Right lobe of liver (tissue), 6 donors: ENCODE measurements at regions not wholly inside any gene's neighbourhood (a gene's known extent, or its start where the extent isn't known, plus 50 kb on each side); places are given as distances from the start of the nearest gene placed in this dataset.

Experiments used
- ATAC-seq, 4 donors: fragments of 200-7000 bp; cut with Tn5 transposase; one replicate each; pipeline ENCODE4 v1.9.1; 2020; ENCODE audit warnings: mild to moderate bottlenecking in 4 of 4, moderate library complexity in 4 of 4
- DNase-seq, 3 donors: peaks; one replicate each; pipeline ENCODE4 v3.0.0-alpha.2; 2020
- H3K27ac ChIP-seq, 3 donors: fragments of 200-600 bp; one replicate each; pipeline ENCODE4 v1.8.0; 2022
- H3K27me3 ChIP-seq, 2 donors: fragments of 200-600 bp; one replicate each; pipeline ENCODE4 v1.8.0; 2022
- H3K36me3 ChIP-seq, 4 donors: fragments of 200-600 bp; sonication (generic) in 1 of 4; one replicate each; pipeline versions ENCODE4 v1.5.1 to v1.8.0; 2017 to 2022; ENCODE audit warnings: control low read depth in 1 of 4
- H3K4me1 ChIP-seq, 4 donors: fragments of 200-600 bp; sonication (generic) in 1 of 4; one replicate each; pipeline versions ENCODE4 v1.5.1 to v1.8.0; 2017 to 2022; ENCODE audit warnings: control low read depth in 1 of 4
- H3K4me3 ChIP-seq, 3 donors: fragments of 200-600 bp; one replicate each; pipeline ENCODE4 v1.8.0; 2022
- H3K9me3 ChIP-seq, 4 donors: fragments of 200-600 bp; sonication (generic) in 1 of 4; one replicate each; pipeline versions ENCODE4 v1.5.1 to v1.8.0; 2017 to 2022; ENCODE audit warnings: control low read depth in 1 of 4
- POLR2A ChIP-seq: fragments of 450-650 bp; IDR thresholded peaks from one replicate; pipeline ENCODE4 v1.6.1; 2017; ENCODE audit warnings: antibody characterized with exemption, mild to moderate bottlenecking
- WGBS: methylation state at CpG from one replicate; pipeline ENCODE4 v1.1.6; 2018; ENCODE audit warnings: low coverage, low lambda C conversion rate; ENCODE audit not compliant: insufficient coverage; ENCODE audit errors: missing lambda C conversion rate; 5-methylcytosine and 5-hydroxymethylcytosine counted together
- intact Hi-C, 2 donors: fragments of 100-400 bp; cut with DNase I; formaldehyde crosslinking; loops; one replicate each; pipeline versions ENCODE4 v1.11.2 to v1.14.1; 2022
- TF ChIP-seq, protein P1 (sequence below), 4 donors: fragments of 200-600 bp in 3 of 4; fragments of 450-650 bp in 1 of 4; IDR thresholded peaks; one replicate each; pipeline versions ENCODE4 v1.5.1 to v1.8.0; 2016 to 2022; ENCODE audit warnings: antibody characterized with exemption in 4 of 4, mild to moderate bottlenecking in 2 of 4
- donor health status: DM: no; HTN: yes; CAD: no.
- donor health status: DM: no; HTN: no; CAD: no.
- donor health status: DM: no; HTN: no; CAD: no.
- donor health status: DM: no; HTN: yes; CAD: no.
- donor health status: DM: no; HTN: yes; CAD: no.

DNA sequence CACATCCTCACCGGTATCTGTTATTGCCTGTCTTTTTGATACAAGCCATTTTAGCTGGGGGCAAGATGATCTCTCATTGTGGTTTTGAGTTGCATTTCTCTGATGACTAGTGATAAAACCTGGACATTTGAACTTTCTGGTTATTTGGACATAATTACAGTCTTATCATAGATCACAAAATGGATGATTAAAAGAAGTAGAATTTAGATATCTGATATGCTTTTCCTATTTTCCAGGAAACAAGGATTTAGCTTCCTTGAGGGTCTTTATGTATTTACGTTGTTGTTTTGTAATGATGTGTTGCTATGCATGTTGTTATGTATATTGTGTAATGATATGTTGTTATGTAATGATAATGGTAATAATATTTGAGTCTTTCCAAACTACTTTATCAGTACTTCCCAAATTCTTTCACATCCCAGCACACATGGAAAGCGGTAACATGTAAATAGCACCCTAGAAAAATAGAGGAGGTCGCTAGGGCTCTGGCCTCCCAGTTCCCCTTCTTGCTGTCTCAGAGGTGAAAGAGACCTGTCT is 53.8 kb downstream of the GJD2 start:
- H3K4me3 ChIP-seq: no peak overlapping the region

DNA sequence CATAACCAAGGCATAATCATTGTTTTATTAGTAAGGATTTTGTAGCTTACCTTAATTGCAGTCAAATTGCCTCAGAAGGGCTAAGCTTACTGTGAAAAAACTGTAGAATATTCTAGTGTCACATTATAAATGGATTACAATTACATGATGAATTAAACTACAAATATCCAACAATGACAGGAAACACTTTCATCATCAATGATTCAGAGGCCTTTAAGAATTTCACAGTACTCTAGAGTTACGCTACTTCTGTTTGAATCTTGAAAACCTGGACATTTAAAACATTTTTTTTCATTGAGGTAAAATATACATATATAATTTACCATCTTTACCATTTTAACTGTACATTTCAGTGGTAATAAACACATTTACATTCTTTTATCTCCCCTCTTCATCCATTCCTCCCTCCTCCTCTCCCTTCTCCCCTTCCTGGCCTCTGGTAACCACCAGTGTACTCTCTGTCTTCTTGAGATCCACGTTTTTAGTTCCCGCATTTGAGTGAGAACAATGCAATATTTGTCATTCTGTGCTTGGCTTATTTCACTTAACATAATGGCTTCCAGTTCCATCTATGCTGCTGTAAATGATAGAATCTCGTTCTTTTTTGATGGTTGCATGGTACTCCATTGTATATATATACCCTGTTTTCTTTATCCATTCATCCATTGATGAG is 54.7 kb downstream of the GJD2 start:
- H3K4me1 ChIP-seq: no peaks in the 10 kb centered on the region
- no peak overlapping the region for H3K27ac ChIP-seq
- no peak overlapping the region for H3K4me3 ChIP-seq
- TF ChIP-seq, protein P1, sequence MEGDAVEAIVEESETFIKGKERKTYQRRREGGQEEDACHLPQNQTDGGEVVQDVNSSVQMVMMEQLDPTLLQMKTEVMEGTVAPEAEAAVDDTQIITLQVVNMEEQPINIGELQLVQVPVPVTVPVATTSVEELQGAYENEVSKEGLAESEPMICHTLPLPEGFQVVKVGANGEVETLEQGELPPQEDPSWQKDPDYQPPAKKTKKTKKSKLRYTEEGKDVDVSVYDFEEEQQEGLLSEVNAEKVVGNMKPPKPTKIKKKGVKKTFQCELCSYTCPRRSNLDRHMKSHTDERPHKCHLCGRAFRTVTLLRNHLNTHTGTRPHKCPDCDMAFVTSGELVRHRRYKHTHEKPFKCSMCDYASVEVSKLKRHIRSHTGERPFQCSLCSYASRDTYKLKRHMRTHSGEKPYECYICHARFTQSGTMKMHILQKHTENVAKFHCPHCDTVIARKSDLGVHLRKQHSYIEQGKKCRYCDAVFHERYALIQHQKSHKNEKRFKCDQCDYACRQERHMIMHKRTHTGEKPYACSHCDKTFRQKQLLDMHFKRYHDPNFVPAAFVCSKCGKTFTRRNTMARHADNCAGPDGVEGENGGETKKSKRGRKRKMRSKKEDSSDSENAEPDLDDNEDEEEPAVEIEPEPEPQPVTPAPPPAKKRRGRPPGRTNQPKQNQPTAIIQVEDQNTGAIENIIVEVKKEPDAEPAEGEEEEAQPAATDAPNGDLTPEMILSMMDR (IDR thresholded peaks at IDR 0.05): no peak
- no peak for TF ChIP-seq POLR2A
- intact Hi-C loops: loop anchor here in 1 of 2 donors (10.0 kb wide), 1 partner anchor 225 kb away; no protein-coding TSS in a partner anchor
- no peaks in the 10 kb centered on the region for H3K36me3 ChIP-seq
- DNase-seq (no peak), ATAC-seq (no peak)
- H3K27me3 ChIP-seq: no peaks in the 10 kb centered on the region
- WGBS: 56% methylated on average over 4 of the region's 4 CpGs
- H3K9me3 ChIP-seq: no peaks in the 10 kb centered on the region

More for the DNA sequence above, 53.8 kb downstream of the GJD2 start:
- TF ChIP-seq POLR2A: no peak
- TF ChIP-seq, protein P1 (IDR thresholded peaks at IDR 0.05): no peak
- intact Hi-C loops: loop anchor here in 1 of 2 donors (10.0 kb wide), 1 partner anchor 224 kb away; no protein-coding TSS in a partner anchor
- no peaks in the 10 kb centered on the region for H3K4me1 ChIP-seq
- no peak overlapping the region for H3K27ac ChIP-seq
- no peak for ATAC-seq
- H3K9me3 ChIP-seq: no peaks in the 10 kb centered on the region
- no peaks in the 10 kb centered on the region for H3K27me3 ChIP-seq
- WGBS: 71% methylated on average over 4 of the region's 4 CpGs
- no peaks in the 10 kb centered on the region for H3K36me3 ChIP-seq
- DNase-seq: no peak

DNA sequence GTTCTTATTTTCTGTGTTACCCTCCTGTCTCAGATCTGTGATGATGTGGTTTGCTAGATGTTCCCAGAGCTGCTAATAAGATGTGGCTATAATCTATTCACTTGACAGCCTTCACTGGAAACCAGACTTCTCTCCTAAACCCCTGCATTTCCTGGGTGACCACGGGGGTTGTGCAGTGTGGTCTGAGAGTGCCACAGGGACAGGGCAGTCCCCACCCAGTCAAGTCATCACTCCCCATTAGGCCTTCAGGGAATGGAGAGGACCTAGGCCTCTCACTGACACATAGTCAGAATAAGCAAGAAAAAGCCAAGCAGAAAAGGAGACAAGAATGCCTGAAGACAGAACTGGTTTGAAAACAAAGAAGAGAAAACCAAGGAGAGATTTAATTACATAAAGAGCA is 58.3 kb downstream of the GJD2 start:
- no peaks in the 10 kb centered on the region for H3K36me3 ChIP-seq
- H3K4me1 ChIP-seq: no peaks in the 10 kb centered on the region
- no peak for DNase-seq
- no peak for TF ChIP-seq POLR2A
- TF ChIP-seq, protein P1 (IDR thresholded peaks at IDR 0.05): no peak
- no peak for ATAC-seq
- WGBS: 23% methylated on average over 1 of the region's 1 CpG
- no peaks in the 10 kb centered on the region for H3K27me3 ChIP-seq
- no peaks in the 10 kb centered on the region for H3K9me3 ChIP-seq
- H3K27ac ChIP-seq: no peak overlapping the region
- intact Hi-C loops: no loop called here
- H3K4me3 ChIP-seq: no peak overlapping the region

DNA sequence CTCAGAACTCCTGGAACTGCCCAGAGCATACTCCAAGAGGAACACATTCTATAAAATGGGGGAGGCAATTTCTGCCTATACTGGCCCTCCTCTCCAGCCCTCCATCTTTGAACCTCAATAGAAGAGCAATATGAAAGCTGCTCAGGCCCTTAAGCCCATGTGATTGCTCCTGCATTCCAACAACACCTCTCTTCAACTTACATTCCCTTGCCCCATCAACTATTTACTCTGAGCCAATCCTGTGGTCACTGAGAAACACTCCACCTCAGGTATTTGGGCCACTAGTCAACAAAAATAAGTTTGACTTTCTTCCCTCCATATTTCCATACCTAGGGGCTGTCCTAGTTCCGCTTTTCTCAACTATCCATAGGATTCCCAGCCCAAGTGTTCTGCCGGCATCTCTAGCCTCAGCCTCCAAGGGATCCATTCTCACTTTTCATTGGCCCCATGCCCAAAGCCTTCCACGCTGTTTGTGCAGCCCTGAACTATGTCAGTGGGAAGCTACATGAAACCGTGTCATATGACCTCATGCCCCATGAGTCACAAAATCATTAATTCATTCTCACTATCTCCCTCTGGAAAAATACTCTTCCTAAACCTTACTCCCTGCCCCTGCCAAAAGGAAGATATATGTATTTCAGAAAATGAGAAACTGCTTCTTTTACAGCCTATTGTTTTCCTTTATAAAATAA is 61.6 kb downstream of the GJD2 start:
- no peaks in the 10 kb centered on the region for H3K36me3 ChIP-seq
- TF ChIP-seq, protein P1 (IDR thresholded peaks at IDR 0.05): no peak
- TF ChIP-seq POLR2A: no peak
- H3K4me3 ChIP-seq: no peak overlapping the region
- ATAC-seq (no peak), DNase-seq (no peak)
- H3K27ac ChIP-seq: no peak overlapping the region
- no peaks in the 10 kb centered on the region for H3K4me1 ChIP-seq
- 61% methylated on average over 4 of the region's 4 CpGs for WGBS
- H3K9me3 ChIP-seq: no peaks in the 10 kb centered on the region
- intact Hi-C loops: no loop called here
- H3K27me3 ChIP-seq: no peaks in the 10 kb centered on the region
